PC-9 (cell line): ENCODE measurements at regions not wholly inside any gene's neighbourhood (a gene's known extent, or its start where the extent isn't known, plus 50 kb on each side); places are given as distances from the start of the nearest gene placed in this dataset.
A peak's percentile ranks its signal among the peaks of the same experiment; 100 is the strongest.

Experiments
- BruUV-seq: library from RNA; stranded (reverse); fragments of 400-500 nt; replicated peaks from 2 replicates; lab custom pipeline; 2021; lab: Mats Ljungman, UMichigan
- CTCF ChIA-PET: fragments of 300-600 bp; sonication (Branson Sonifier 250); formaldehyde crosslinking; loops from one replicate; lab custom pipeline; 2022; ENCODE audit warnings: antibody characterized with exemption; lab: Charles Lee
- POLR2A ChIA-PET: fragments of 300-600 bp; sonication (Branson Sonifier 250); formaldehyde crosslinking; loops from one replicate; lab custom pipeline; 2022; ENCODE audit warnings: antibody characterized with exemption; ENCODE audit not compliant: unreplicated experiment; lab: Charles Lee
- DNase-seq, 2 experiments: peaks; one replicate each; pipeline versions ENCODE4 v3.0.0 to v3.0.0-alpha.2; 2015 to 2022; ENCODE audit warnings: mixed read lengths in 1 of 2
- H2AFZ ChIP-seq: fragments of 200-600 bp; sonication (generic); 2 replicates; pipeline ENCODE4 v1.8.1; 2017; ENCODE audit warnings: antibody characterized with exemption
- H3F3A ChIP-seq: fragments of 200-600 bp; sonication (generic); 2 replicates; pipeline ENCODE4 v1.8.1; 2017; ENCODE audit warnings: antibody characterized with exemption, mild to moderate bottlenecking, low read depth; ENCODE audit not compliant: insufficient read depth
- H3K27ac ChIP-seq: fragments of 200-600 bp; sonication (generic); 2 replicates; pipeline ENCODE4 v1.6.1; 2016; ENCODE audit warnings: mixed run types
- H3K27me3 ChIP-seq: fragments of 200-600 bp; sonication (generic); 2 replicates; pipeline ENCODE4 v1.6.1; 2016; ENCODE audit warnings: low read depth, mixed run types; ENCODE audit not compliant: insufficient read depth
- H3K36me3 ChIP-seq: fragments of 200-600 bp; sonication (generic); 2 replicates; pipeline ENCODE4 v1.6.1; 2016; ENCODE audit warnings: low read depth, mixed run types
- H3K4me1 ChIP-seq: fragments of 200-600 bp; sonication (generic); replicated peaks from 2 replicates; pipeline ENCODE4 v1.6.1; 2016; ENCODE audit warnings: mixed run types; ENCODE audit not compliant: insufficient read depth
- H3K4me2 ChIP-seq: fragments of 200-600 bp; sonication (generic); 2 replicates; pipeline ENCODE4 v1.6.1; 2017; ENCODE audit warnings: mixed run types
- H3K4me3 ChIP-seq: fragments of 200-600 bp; sonication (generic); 2 replicates; pipeline ENCODE4 v1.6.1; 2016; ENCODE audit warnings: mixed run types
- H3K79me2 ChIP-seq: fragments of 200-600 bp; sonication (generic); 2 replicates; pipeline ENCODE4 v1.6.1; 2017; ENCODE audit warnings: low read depth, mixed run types
- H3K9me2 ChIP-seq: fragments of 200-600 bp; sonication (generic); 2 replicates; pipeline ENCODE4 v1.8.1; 2017; ENCODE audit warnings: mild to moderate bottlenecking; ENCODE audit not compliant: insufficient read depth
- H3K9me3 ChIP-seq: fragments of 200-600 bp; sonication (generic); 2 replicates; pipeline ENCODE4 v1.8.1; 2016; ENCODE audit warnings: low read depth; ENCODE audit not compliant: insufficient read depth
- H4K20me1 ChIP-seq: fragments of 200-600 bp; sonication (generic); 2 replicates; pipeline ENCODE4 v1.8.1; 2017; ENCODE audit not compliant: insufficient read depth
- EZH2 ChIP-seq: fragments of 200-600 bp; sonication (generic); IDR thresholded peaks from 2 replicates; pipeline ENCODE4 v1.8.0; 2017; ENCODE audit warnings: antibody characterized with exemption, low read depth
- intact Hi-C: fragments of 100-400 bp; cut with micrococcal nuclease; formaldehyde crosslinking; loops from one replicate; pipeline ENCODE4 v1.10.0; 2022; ENCODE audit not compliant: unreplicated experiment
- TF ChIP-seq, protein P1 (sequence below): fragments of 200-600 bp; sonication (generic); conservative IDR thresholded peaks from 2 replicates; pipeline ENCODE4 v1.6.1; 2017; ENCODE audit warnings: mixed run types, antibody characterized with exemption, mild to moderate bottlenecking, moderate library complexity

GRCh38 chr4:159010563-159011260 is 92.2 kb upstream of the RAPGEF2 start:
- DNase-seq = peak; percentile 24 to 64
- BruUV-seq = no TSS peak
- H3K9me2 ChIP-seq = no peaks in the 10 kb centered on the region
- no peaks in the 10 kb centered on the region for H3K36me3 ChIP-seq
- H3K4me2 ChIP-seq = peak overlapping the region; percentile 68
- ChIA-PET POLR2A (interaction anchor here (0.6 kb wide), 1 partner anchor 13 kb away, joined by 19 read pairs; no protein-coding TSS in a partner anchor), CTCF (no interaction called here)
- H3K79me2 ChIP-seq = no peaks in the 10 kb centered on the region
- no peak overlapping the region for H3K4me3 ChIP-seq
- peak overlapping the region; percentile 12; the same call in 1 of the 2 replicates for H2AFZ ChIP-seq
- intact Hi-C loops = no loop called here
- H3K27me3 ChIP-seq = no peaks in the 10 kb centered on the region
- no peaks in the 10 kb centered on the region for H4K20me1 ChIP-seq
- peaks cover 12% of the 10 kb centered on the region; the same call in 1 of the 2 replicates for H3F3A ChIP-seq
- H3K9me3 ChIP-seq = no peaks in the 10 kb centered on the region
- H3K27ac ChIP-seq = peak overlapping the region; percentile 71
- H3K4me1 ChIP-seq = peaks cover 39% of the 10 kb centered on the region
- TF ChIP-seq, protein P1, sequence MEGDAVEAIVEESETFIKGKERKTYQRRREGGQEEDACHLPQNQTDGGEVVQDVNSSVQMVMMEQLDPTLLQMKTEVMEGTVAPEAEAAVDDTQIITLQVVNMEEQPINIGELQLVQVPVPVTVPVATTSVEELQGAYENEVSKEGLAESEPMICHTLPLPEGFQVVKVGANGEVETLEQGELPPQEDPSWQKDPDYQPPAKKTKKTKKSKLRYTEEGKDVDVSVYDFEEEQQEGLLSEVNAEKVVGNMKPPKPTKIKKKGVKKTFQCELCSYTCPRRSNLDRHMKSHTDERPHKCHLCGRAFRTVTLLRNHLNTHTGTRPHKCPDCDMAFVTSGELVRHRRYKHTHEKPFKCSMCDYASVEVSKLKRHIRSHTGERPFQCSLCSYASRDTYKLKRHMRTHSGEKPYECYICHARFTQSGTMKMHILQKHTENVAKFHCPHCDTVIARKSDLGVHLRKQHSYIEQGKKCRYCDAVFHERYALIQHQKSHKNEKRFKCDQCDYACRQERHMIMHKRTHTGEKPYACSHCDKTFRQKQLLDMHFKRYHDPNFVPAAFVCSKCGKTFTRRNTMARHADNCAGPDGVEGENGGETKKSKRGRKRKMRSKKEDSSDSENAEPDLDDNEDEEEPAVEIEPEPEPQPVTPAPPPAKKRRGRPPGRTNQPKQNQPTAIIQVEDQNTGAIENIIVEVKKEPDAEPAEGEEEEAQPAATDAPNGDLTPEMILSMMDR = no peak
- no peak for TF ChIP-seq EZH2

DNA sequence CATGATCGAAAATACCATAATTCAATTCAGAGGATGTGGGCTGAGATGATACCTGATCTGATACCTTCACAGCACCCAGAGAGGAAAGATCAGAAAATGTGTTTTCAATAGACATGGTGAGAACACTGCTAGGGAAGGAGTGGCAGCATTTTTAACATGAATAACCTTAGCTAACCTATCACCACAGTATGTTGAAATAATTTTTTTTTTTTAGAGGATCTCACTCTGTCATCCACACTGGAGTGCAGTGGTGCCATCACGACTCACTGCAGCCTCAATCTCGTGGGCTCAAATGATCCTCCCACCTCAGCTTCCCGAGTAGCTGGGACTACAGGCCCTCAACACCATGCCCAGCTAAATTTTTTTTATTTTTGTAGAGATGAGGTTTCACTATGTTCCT is 90.5 kb upstream of the RAPGEF2 start:
- no peaks in the 10 kb centered on the region for H3K27me3 ChIP-seq
- ChIA-PET CTCF (interaction anchor here (0.7 to 0.8 kb wide), 2 partner anchors 15 to 156 kb away, joined by 3 to 4 read pairs; no protein-coding TSS in a partner anchor), POLR2A (interaction anchor here (0.6 kb wide), 1 partner anchor 161 kb away, joined by 3 read pairs; no protein-coding TSS in a partner anchor)
- H3F3A ChIP-seq = peaks cover 5% of the 10 kb centered on the region; the same call in 1 of the 2 replicates
- TF ChIP-seq, protein P1 = no peak
- TF ChIP-seq EZH2 = no peak
- no TSS peak for BruUV-seq
- H3K4me1 ChIP-seq = peaks cover 28% of the 10 kb centered on the region
- intact Hi-C loops = no loop called here
- peak overlapping the region; percentile 4; the same call in 1 of the 2 replicates for H3K27ac ChIP-seq
- no peaks in the 10 kb centered on the region for H3K9me2 ChIP-seq
- no peaks in the 10 kb centered on the region for H3K9me3 ChIP-seq
- 0 out of 2 replicates have a peak overlapping the region, but pooled peaks have one; percentile 17 for H3K4me2 ChIP-seq
- H4K20me1 ChIP-seq = no peaks in the 10 kb centered on the region
- peak; percentile 14 to 65 for DNase-seq
- no peak overlapping the region for H3K4me3 ChIP-seq
- H3K36me3 ChIP-seq = no peaks in the 10 kb centered on the region
- no peaks in the 10 kb centered on the region for H3K79me2 ChIP-seq
- no peak overlapping the region for H2AFZ ChIP-seq

- Histone ChIP-seq H3K9me3 (no peaks in the 10 kb centered on the region), H4K20me1 (no peaks in the 10 kb centered on the region), H2AFZ (no peak overlapping the region), H3K27ac (no peak overlapping the region), H3F3A (peaks cover 5% of the 10 kb centered on the region; the same call in 1 of the 2 replicates), H3K36me3 (no peaks in the 10 kb centered on the region), H3K4me3 (no peak overlapping the region), H3K27me3 (no peaks in the 10 kb centered on the region), H3K4me2 (no peak overlapping the region), H3K9me2 (no peaks in the 10 kb centered on the region), H3K4me1 (peaks cover 28% of the 10 kb centered on the region), H3K79me2 (no peaks in the 10 kb centered on the region)
- no peak for DNase-seq
- intact Hi-C loops = no loop called here
- no peak for TF ChIP-seq EZH2
- TF ChIP-seq, protein P1 = no peak
- POLR2A ChIA-PET = interaction anchor here (0.5 kb wide), 1 partner anchor 368 kb away, joined by 4 read pairs; no protein-coding TSS in a partner anchor
- CTCF ChIA-PET = no interaction called here
- BruUV-seq = no TSS peak
These were observed 89.2 kb upstream of the RAPGEF2 start for GRCh38 chr4:159013692-159014091.
